Karpas-422 (cell line): ENCODE measurements at regions not wholly inside any gene's neighbourhood (a gene's known extent, or its start where the extent isn't known, plus 50 kb on each side); places are given as distances from the start of the nearest gene placed in this dataset.
A peak's percentile ranks its signal among the peaks of the same experiment; 100 is the strongest.

Source experiments
- DNase-seq: peaks from one replicate; pipeline ENCODE4 v3.0.0-alpha.2; 2015
- H2AFZ ChIP-seq: fragments of 200-600 bp; sonication (generic); 2 replicates; pipeline ENCODE4 v1.6.1; 2014; ENCODE audit warnings: antibody characterized with exemption, low read length, mixed read lengths
- H3K27ac ChIP-seq: fragments of 200-600 bp; sonication (generic); 2 replicates; pipeline ENCODE4 v1.5.1; 2014; ENCODE audit warnings: mild to moderate bottlenecking, low read length, moderate library complexity
- H3K27me3 ChIP-seq: fragments of 200-600 bp; sonication (generic); 2 replicates; pipeline ENCODE4 v1.6.1; 2014; ENCODE audit warnings: low read length, mixed read lengths
- H3K36me3 ChIP-seq: fragments of 200-600 bp; sonication (generic); 2 replicates; pipeline ENCODE4 v1.6.1; 2014; ENCODE audit warnings: low read length, mixed read lengths; ENCODE audit not compliant: insufficient read depth
- H3K4me1 ChIP-seq: fragments of 200-600 bp; sonication (generic); 2 replicates; pipeline ENCODE4 v1.6.1; 2014; ENCODE audit warnings: mild to moderate bottlenecking, low read length, mixed read lengths
- H3K4me2 ChIP-seq: fragments of 200-600 bp; sonication (generic); 2 replicates; pipeline ENCODE4 v1.6.1; 2014; ENCODE audit warnings: low read length, low read depth, mild to moderate bottlenecking; ENCODE audit not compliant: poor library complexity, severe bottlenecking
- H3K4me3 ChIP-seq: fragments of 200-600 bp; sonication (generic); 2 replicates; pipeline ENCODE4 v1.5.1; 2014; ENCODE audit warnings: mild to moderate bottlenecking, antibody characterized with exemption, low read length, mixed read lengths
- H3K79me2 ChIP-seq: fragments of 200-600 bp; sonication (generic); 2 replicates; pipeline ENCODE4 v1.6.1; 2014; ENCODE audit warnings: mild to moderate bottlenecking, low read length, mixed read lengths
- H3K9ac ChIP-seq: fragments of 200-600 bp; sonication (generic); 2 replicates; pipeline ENCODE4 v1.6.0; 2014; ENCODE audit warnings: low read length
- H3K9me2 ChIP-seq: fragments of 200-600 bp; sonication (generic), shearing (Covaris generic); replicated peaks from 2 replicates; pipeline ENCODE4 v1.6.0; 2014; ENCODE audit warnings: mild to moderate bottlenecking, low read length, moderate library complexity; ENCODE audit not compliant: insufficient read depth
- H3K9me3 ChIP-seq: fragments of 300-700, 200-600 bp; sonication (generic); 2 replicates; pipeline ENCODE4 v1.6.1; 2014; ENCODE audit warnings: low read length, mixed read lengths
- H4K20me1 ChIP-seq: fragments of 200-600 bp; sonication (generic); 2 replicates; pipeline ENCODE4 v1.6.1; 2014; ENCODE audit warnings: mild to moderate bottlenecking, antibody characterized with exemption, low read length, low read depth; ENCODE audit not compliant: insufficient read depth

DNA sequence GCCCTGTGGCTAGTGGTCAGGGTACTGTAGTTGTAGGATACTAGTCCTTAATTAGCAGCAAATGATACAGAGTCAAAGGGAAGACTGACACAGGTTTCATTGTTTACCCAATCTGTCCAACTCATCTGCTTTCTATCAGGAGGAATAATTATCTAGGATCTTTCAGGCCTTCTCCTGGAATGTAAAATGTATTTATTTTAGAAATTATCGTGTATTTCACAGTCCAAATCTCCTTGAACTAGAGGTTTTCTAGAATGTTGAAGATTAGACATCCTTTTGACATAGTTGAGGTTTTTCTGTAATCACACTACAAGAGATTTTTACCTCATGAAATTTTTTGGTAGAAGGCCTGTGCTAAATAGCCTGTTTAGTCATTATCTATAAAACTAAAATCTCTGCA lies 1694.8 kb upstream of the PCDH20 start:
- Histone ChIP-seq H3K9me2 (no peaks in the 10 kb centered on the region), H3K79me2 (no peaks in the 10 kb centered on the region), H3K36me3 (no peaks in the 10 kb centered on the region), H3K4me3 (no peak overlapping the region), H3K27ac (no peak overlapping the region), H3K4me1 (peaks cover 9% of the 10 kb centered on the region), H3K4me2 (no peak overlapping the region), H4K20me1 (no peaks in the 10 kb centered on the region), H3K9me3 (no peaks in the 10 kb centered on the region), H3K9ac (no peak overlapping the region), H3K27me3 (no peaks in the 10 kb centered on the region), H2AFZ (peak overlapping the region; percentile 89)
- no peak for DNase-seq

DNA sequence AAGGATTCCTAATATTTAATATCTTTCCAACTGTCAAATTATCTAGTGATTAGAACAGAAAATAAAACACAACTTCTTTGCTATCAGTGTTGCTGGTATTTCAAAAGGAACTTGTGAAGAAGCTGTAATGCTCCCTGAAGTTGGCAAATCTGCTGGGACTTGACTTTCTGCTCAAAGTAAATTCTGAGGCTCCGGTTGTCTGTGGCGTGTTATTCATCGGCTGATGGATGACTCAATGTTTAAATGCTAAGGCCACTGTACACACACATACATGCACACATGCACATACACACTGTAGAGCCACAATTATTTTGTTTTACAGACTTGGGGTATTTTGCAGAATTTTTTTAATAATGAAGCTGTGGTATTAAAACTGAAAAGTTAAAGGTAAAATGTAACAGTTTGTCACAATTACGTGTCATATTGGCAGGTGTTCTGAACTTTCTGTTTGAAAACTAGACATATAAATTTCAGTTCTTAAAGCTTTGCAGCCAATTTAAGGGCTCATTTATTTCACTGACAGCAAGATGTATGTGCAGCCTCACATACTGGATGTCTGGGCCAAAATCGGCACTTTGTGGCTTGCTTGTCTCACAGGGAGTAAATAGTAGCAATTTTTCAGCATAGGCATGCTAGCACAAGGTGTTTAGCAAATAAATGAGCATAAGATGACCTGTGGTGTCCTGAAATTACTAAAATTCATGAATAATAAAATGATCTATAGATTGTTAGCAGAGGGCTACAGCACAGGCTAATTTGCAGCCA lies 1691.7 kb upstream of the PCDH20 start:
- Histone ChIP-seq H3K36me3 (no peaks in the 10 kb centered on the region), H3K9me2 (no peaks in the 10 kb centered on the region), H3K9ac (peak overlapping the region; percentile 33), H3K4me1 (peaks cover 9% of the 10 kb centered on the region), H3K4me2 (peak overlapping the region; percentile 48), H3K27ac (0 out of 2 replicates have a peak overlapping the region, but pooled peaks have one; percentile 8), H3K4me3 (peak overlapping the region; percentile 32), H2AFZ (peak overlapping the region; percentile 77), H3K27me3 (no peaks in the 10 kb centered on the region), H3K9me3 (no peaks in the 10 kb centered on the region; the same call in 1 of the 2 replicates), H3K79me2 (no peaks in the 10 kb centered on the region), H4K20me1 (no peaks in the 10 kb centered on the region)
- DNase-seq, result peak; percentile 70

DNA sequence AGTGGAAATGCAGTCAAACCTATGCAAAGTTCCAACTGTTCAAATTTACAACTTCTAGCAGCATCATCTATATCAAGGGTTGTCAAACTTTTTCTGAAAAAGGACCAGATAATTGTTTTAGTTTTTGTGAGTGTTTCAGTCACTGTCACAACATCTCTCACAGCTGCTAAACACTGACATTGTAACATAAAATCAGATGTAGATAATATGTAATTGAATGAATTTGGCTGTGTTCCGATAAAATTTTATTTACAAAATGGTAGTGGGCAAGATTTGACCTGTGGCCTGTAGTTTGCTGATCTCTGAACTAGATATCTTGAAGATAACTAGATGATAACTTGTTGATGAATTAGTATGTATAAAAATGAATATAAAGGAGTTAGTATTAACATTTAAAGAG lies 1679.1 kb upstream of the PCDH20 start:
- DNase-seq, result no peak
- no peak overlapping the region for H3K4me3 ChIP-seq
- no peak overlapping the region for H3K9ac ChIP-seq
- no peak overlapping the region for H3K4me2 ChIP-seq
- no peaks in the 10 kb centered on the region for H3K4me1 ChIP-seq
- H4K20me1 ChIP-seq, result no peaks in the 10 kb centered on the region
- no peaks in the 10 kb centered on the region for H3K36me3 ChIP-seq
- H3K27ac ChIP-seq, result no peak overlapping the region
- no peaks in the 10 kb centered on the region for H3K27me3 ChIP-seq
- peak overlapping the region; percentile 2; the same call in 1 of the 2 replicates for H2AFZ ChIP-seq
- H3K9me3 ChIP-seq, result no peaks in the 10 kb centered on the region
- no peaks in the 10 kb centered on the region for H3K79me2 ChIP-seq
- H3K9me2 ChIP-seq, result no peaks in the 10 kb centered on the region

DNA sequence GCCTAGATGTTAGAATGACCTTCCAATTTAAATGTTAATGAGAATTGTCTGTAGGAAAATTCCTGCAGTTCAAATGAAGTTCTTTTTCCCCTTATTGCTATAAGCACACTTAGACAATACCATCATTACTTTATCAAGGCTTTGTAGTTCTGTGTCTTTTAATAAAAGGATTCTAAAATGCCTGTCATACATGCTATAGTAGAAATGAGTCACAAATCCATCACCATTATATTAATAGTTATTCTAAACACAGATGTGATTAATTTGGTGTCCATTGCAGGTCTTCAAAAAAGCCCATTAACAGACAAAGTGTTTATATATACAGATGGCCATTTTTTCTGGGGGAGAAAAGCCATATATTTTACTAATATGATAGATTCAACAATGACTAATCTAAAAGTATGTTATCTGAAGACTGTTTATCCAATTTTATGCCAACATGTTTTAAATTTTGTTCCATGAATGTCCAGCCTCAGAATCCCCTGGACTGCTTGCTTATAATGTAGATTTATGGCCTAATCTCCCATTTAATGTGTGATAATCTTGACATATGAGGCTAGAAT lies 1678.3 kb upstream of the PCDH20 start:
- Histone ChIP-seq H3K9me2 (no peaks in the 10 kb centered on the region), H2AFZ (peak overlapping the region; percentile 2; the same call in 1 of the 2 replicates), H3K4me1 (no peaks in the 10 kb centered on the region)

DNA sequence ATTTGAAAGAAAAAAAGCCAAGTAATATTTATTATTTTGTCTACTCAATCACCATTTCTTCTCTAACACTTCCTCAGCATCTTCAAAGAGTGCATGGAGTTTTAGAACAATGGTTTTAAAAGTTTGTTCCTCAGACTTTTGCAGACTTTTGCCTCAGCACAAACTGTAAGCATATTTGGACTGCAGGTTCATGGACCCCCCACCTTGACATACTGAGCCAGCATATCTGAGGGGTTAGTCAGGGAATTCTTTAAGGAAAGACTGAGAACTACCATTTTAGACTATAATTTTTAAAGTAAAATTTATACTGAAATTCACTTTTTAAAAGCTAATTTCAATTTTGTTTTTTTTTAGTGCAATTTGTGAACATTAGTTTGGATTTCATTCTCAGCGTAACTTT lies 1676.8 kb upstream of the PCDH20 start:
- no peaks in the 10 kb centered on the region for H3K4me1 ChIP-seq
- H3K9me2 ChIP-seq, result no peaks in the 10 kb centered on the region
- DNase-seq, result no peak
- no peak overlapping the region for H3K4me3 ChIP-seq
- H4K20me1 ChIP-seq, result no peaks in the 10 kb centered on the region
- no peak overlapping the region for H3K27ac ChIP-seq
- no peak overlapping the region for H2AFZ ChIP-seq
- H3K27me3 ChIP-seq, result no peaks in the 10 kb centered on the region
- H3K9ac ChIP-seq, result no peak overlapping the region
- no peaks in the 10 kb centered on the region for H3K36me3 ChIP-seq
- H3K4me2 ChIP-seq, result no peak overlapping the region
- no peaks in the 10 kb centered on the region for H3K79me2 ChIP-seq
- H3K9me3 ChIP-seq, result no peaks in the 10 kb centered on the region

More for the DNA sequence above, 1678.3 kb upstream of the PCDH20 start:
- no peaks in the 10 kb centered on the region for H3K36me3 ChIP-seq
- H3K79me2 ChIP-seq, result no peaks in the 10 kb centered on the region
- no peaks in the 10 kb centered on the region for H4K20me1 ChIP-seq
- no peak overlapping the region for H3K4me3 ChIP-seq
- H3K4me2 ChIP-seq, result no peak overlapping the region
- H3K9ac ChIP-seq, result no peak overlapping the region
- no peaks in the 10 kb centered on the region for H3K9me3 ChIP-seq
- no peak overlapping the region for H3K27ac ChIP-seq
- no peaks in the 10 kb centered on the region for H3K27me3 ChIP-seq
- DNase-seq, result no peak

DNA sequence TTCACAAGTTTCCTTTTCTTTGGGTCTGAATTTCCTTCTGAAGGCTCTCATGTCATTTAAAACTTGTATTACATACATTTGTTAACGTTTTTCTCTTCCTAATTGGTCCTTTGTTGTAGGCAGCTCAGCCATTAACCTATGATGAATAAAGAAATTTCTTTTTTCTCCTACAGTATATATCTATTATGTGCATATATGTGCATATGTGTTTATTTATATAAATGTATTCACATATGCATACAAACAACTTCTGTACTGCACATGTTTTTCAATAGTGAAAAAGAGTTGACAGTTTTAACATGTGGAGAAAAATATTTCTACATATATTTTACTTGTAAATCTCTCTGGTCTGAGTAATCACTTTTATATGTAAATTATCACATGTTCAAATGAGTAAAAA lies 1674.9 kb upstream of the PCDH20 start:
- Histone ChIP-seq H3K9me3 (no peaks in the 10 kb centered on the region), H3K4me2 (no peak overlapping the region), H3K36me3 (no peaks in the 10 kb centered on the region), H3K9ac (no peak overlapping the region), H3K27me3 (no peaks in the 10 kb centered on the region), H3K27ac (no peak overlapping the region), H4K20me1 (no peaks in the 10 kb centered on the region), H3K9me2 (no peaks in the 10 kb centered on the region), H3K4me1 (no peaks in the 10 kb centered on the region), H3K79me2 (no peaks in the 10 kb centered on the region), H3K4me3 (no peak overlapping the region), H2AFZ (0 out of 2 replicates have a peak overlapping the region, but pooled peaks have one; percentile 63)
- DNase-seq, result no peak

DNA sequence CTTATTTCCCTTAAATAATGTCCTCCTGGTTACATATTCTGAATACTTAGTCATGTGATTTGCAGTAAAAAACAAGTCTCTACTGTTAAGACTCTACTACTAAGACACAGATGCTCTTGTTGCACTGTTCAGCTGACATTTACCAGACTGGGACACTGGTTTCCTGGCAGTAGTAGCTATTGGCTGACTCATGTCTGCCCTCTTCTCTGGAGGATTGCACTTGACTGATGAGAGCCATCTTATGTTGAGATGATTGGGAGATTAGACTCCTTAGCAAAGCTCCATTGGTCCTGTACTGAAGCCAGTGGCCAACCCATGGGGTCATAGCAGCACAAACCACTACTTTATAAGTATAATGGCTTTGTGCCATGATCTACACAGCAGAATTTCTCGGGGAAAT lies 1672.6 kb upstream of the PCDH20 start:
- Histone ChIP-seq H3K4me2 (no peak overlapping the region), H3K27ac (no peak overlapping the region), H3K9me2 (no peaks in the 10 kb centered on the region)

DNA sequence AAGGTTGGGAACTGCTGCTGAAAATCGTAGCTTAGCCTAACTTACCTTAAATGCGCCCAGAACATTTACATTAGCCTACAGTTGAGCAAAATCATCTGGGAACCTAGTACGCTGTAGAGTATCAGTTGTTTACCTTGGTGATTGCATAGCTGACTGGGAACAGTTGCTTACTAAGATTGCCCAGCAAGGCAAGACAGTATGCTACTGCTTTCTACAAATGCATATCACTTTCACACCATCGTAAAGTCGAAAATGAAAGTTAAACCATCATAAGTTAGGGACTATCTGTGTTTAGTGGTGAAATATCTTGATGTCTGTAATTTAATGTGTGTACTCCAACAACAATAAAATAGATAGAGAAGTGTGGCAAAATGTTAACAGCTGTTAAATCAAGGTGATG lies 1670.6 kb upstream of the PCDH20 start:
- H3K27ac ChIP-seq, result no peak overlapping the region

More for the DNA sequence above, 1672.6 kb upstream of the PCDH20 start:
- H3K4me1 ChIP-seq, result no peaks in the 10 kb centered on the region
- H4K20me1 ChIP-seq, result no peaks in the 10 kb centered on the region
- no peaks in the 10 kb centered on the region for H3K79me2 ChIP-seq
- no peaks in the 10 kb centered on the region for H3K9me3 ChIP-seq
- no peaks in the 10 kb centered on the region for H3K36me3 ChIP-seq
- H3K9ac ChIP-seq, result no peak overlapping the region
- DNase-seq, result no peak
- H2AFZ ChIP-seq, result 0 out of 2 replicates have a peak overlapping the region, but pooled peaks have one; percentile 7
- no peaks in the 10 kb centered on the region for H3K27me3 ChIP-seq
- no peak overlapping the region for H3K4me3 ChIP-seq

More for the DNA sequence above, 1670.6 kb upstream of the PCDH20 start:
- DNase-seq, result no peak
- H3K9ac ChIP-seq, result no peak overlapping the region
- no peak overlapping the region for H3K4me3 ChIP-seq
- H3K4me2 ChIP-seq, result no peak overlapping the region
- H4K20me1 ChIP-seq, result no peaks in the 10 kb centered on the region
- H3K79me2 ChIP-seq, result no peaks in the 10 kb centered on the region
- H3K9me3 ChIP-seq, result 0 out of 2 replicates have a peak, but pooled peaks cover 3% of the 10 kb centered on the region
- H3K4me1 ChIP-seq, result no peaks in the 10 kb centered on the region
- H3K9me2 ChIP-seq, result no peaks in the 10 kb centered on the region
- H3K27me3 ChIP-seq, result no peaks in the 10 kb centered on the region
- H2AFZ ChIP-seq, result peak overlapping the region; percentile 49; the same call in 1 of the 2 replicates
- H3K36me3 ChIP-seq, result no peaks in the 10 kb centered on the region
